GM18505 (cell line): ENCODE measurements at regions not wholly inside any gene's neighbourhood (a gene's known extent, or its start where the extent isn't known, plus 50 kb on each side); places are given as distances from the start of the nearest gene placed in this dataset.

Experiments used
- ATAC-seq: cut with Tn5 transposase; IDR thresholded peaks from one replicate; pipeline ENCODE4 v1.9.1; 2021; ENCODE audit not compliant: unreplicated experiment
- POLR2A ChIP-seq: IDR thresholded peaks from 4 replicates; pipeline ENCODE4 v1.6.1; 2011; ENCODE audit warnings: borderline replicate concordance; ENCODE audit not compliant: insufficient read depth, insufficient read length; ENCODE audit errors: extremely low read depth

DNA sequence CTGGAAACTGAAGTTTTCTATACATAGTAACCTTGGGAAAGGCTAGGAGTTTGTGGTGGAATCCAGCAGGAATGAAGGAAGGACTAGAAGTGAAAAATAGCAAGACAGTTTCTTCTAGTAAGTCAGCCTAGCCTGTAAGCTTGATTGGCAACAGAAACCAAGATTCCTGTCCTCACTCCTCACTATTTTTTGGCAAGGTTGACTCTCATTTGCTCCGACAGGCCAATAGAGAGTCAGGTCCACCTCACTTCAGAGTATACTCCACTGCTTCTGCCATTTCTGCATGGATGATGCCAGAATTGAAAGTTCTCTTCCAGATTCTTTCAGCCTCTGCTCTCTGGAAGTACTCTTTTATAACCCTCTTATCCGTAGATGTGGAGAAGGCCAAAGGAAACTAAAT is 352.4 kb downstream of the ZNF516 start:
- TF ChIP-seq POLR2A: no peak
- no peak for ATAC-seq

DNA sequence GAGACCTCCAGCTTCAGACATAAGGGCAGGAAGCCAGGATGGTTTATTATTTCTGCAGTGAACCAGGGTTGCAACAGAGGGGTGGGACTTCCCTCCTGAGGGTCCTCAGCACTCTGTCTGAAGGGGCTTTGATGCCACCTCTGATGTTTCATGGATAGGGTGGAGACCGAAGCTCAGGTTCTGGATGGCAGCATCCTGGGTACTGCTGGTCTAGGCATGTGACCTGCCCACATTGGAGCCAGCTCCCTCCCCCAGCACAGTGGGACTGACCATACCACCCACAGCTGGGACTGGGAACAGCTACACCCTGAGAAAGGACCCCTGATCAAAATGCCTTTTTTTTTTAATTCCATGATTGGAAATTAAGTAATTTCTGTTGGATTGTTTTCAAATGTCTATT is 355.2 kb downstream of the ZNF516 start:
- TF ChIP-seq POLR2A: no peak
- ATAC-seq: no peak

DNA sequence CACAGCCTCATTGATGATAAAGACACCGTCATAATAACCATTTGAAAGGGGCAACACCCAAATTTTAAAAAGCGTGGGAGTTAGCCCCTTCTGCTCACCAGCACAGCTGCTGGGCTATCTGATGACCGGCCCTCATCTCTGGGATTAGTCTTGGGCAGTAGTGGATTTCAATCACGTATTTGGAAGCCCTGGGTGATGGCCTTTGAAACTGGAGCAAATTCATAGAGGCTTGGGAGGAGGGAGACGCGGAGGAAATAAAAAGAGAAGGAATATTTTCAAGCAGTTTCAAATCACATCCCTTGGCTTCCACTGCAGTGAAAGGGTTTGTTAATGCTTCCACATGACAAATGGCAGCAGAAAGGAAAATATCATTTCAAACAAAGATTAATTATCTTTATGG is 357.8 kb downstream of the ZNF516 start:
- no peak for TF ChIP-seq POLR2A
- ATAC-seq: no peak

GRCh38 chr18:76136701-76137100 is 358.3 kb downstream of the ZNF516 start:
- no peak for ATAC-seq
- no peak for TF ChIP-seq POLR2A

DNA sequence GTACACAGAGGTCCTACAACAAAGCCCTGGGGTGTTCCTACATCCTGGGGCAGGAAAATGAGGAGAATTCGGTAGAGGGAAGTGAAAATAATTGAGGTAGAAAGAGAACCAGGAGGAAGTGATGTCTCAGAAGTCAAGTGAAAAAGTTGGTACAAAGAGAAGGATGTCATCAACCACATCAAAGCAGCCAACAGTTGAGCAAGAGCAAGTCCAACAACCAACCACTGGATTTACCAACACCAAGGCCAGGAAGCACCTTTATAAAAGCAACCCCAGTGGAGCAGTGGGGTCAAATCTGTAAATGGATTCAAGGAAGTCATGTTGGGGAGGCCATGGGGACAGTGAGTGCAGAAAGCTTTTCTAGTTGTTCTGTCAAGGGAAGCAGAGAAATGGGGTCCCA is 360.4 kb downstream of the ZNF516 start:
- no peak for TF ChIP-seq POLR2A
- ATAC-seq: no peak

DNA sequence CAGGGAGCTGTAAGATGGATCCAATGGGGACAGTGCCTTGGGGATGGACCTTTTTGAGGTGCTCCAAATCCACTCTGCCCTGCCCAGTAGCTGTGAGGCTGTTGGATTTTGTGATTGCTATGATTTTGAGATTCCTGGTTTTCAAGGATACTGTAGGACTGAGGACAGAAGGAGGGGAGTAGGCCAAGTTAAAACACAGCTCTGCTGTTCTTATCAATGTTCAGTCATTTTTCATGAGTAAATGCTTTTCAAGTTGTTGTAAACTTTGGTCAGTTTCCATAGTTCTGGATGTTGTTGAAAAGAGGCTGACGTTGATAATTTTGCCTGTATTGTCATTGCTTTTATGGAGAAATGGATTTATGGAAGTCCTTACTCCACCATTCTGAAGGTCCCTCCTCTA is 361.2 kb downstream of the ZNF516 start:
- ATAC-seq: no peak
- no peak for TF ChIP-seq POLR2A

- no peak for ATAC-seq
- TF ChIP-seq POLR2A: no peak
Observed at GRCh38 chr18:76131738-76132137, 363.3 kb downstream of the ZNF516 start.

DNA sequence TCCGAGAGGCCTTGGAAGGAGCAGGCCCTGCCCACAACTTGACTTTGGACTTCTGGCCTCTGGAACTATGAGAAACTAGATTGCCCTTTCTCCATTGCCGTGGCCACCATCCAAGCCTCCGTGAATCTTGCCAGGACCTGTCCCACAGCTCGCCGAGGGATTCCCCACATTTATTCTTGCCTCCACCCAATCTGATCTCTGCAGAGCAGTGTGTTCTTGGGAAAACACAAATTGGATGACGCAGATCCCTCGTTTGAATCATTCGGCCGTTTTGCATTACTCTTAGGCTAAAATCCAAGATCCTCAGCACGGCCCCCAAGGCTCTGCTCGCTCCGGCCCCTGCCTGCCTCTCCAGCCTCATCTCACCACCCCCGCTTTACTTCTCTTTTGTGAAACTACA is 364.2 kb downstream of the ZNF516 start:
- no peak for ATAC-seq
- TF ChIP-seq POLR2A: no peak

GRCh38 chr18:76126327-76126726 is 368.7 kb downstream of the ZNF516 start:
- TF ChIP-seq POLR2A: no peak
- no peak for ATAC-seq

DNA sequence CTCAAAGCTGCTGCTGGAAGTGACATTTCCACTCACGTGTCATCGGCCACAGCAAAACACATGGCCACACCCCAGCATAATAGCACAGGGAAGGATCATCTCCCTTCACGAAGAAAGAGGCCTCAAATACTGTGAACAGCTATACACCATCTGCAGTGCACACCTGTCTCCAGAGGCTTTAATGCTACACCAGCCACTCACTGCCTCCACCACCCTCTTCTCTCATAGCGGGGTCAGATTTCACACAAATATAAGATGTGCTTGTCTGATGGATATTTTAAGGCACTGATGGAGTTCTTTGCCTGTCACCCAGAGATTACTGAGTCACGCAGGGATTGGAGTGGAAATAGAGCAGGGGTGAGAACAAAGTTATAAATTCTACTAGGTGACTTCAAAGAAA is 374.0 kb downstream of the ZNF516 start:
- ATAC-seq: no peak
- no peak for TF ChIP-seq POLR2A

DNA sequence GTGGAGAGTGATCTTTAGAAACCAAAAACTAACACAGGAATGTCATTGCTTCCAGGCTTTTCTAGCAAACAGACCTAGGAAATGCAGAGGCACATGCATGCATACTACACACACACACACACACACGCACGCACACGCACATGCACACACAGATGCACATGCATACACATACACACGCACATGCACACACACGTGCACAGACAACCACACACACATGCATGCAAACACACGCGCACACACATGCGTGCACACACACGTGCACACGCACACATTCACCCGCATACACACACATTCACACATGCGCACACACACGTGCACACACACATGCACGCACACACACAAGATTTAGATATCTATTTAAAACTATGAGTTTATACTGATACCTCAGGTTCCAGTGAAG is 379.5 kb downstream of the ZNF516 start:
- ATAC-seq: no peak
- no peak for TF ChIP-seq POLR2A

DNA sequence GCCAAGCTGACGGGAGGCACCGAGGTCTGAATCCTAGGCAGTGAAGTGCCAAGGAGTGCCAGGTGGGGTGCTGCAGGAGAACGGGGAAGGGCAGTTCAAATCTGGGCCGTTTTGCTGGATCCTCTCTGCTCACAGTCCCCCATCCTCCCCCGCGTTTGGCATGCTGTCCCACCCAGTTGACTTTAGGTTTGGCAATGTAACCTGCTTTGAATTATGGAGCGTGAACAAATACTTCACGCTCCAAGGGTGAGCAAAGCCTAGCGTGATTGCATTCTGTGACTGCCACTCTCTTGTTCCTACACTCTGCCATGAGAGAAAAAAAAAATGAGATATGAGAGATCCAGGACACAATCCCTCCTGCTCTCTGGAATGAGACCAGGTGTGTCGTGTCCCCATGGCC is 381.9 kb downstream of the ZNF516 start:
- TF ChIP-seq POLR2A: no peak
- no peak for ATAC-seq

DNA sequence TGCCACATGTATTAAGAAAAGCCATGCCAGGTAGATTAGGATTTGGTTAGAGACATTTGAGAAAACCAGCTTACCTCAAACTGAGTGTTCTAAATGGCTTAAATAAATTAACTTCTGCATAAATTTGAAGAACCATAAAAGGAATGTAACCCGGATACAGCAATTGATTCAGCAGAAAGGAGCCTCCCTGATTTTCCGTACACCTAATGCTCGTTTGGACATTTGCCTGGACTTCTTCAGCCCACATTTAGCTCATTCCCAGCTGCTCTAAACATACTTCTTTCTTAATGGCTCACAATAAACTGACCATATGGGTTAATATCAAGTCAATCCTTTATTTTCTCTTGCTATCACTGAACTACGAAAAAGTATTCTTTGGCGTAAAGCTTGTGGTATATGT is 392.4 kb downstream of the ZNF516 start:
- ATAC-seq: no peak
- no peak for TF ChIP-seq POLR2A

DNA sequence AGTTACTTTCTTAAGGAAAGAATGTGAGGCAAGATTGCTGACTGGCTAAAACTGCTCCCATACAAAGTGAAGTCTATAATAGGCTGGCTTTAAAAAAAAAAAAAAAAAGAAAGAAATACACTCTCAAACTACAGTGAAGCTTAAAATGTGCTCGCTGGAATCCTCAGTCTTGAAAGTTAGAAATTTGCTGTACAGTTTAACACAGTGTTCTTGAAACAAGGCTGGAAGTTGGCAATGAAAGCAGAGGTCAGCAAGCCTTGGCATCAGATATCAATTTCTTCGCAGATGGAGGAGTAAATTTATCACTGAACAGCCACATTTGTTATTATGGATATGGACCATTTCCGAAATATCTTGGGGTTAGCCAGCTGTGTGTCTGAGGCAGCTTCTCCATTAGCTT is 392.9 kb downstream of the ZNF516 start:
- no peak for TF ChIP-seq POLR2A
- no peak for ATAC-seq

GRCh38 chr18:76099931-76100457 is 395.0 kb downstream of the ZNF516 start:
- no peak for ATAC-seq
- TF ChIP-seq POLR2A: no peak
